SK-N-DZ (cell line): ENCODE measurements at regions not wholly inside any gene's neighbourhood (a gene's known extent, or its start where the extent isn't known, plus 50 kb on each side); places are given as distances from the start of the nearest gene placed in this dataset.
"Not testable (repeated sequence)": the region's sequence is repeated elsewhere in the genome, so short reads cannot be mapped to it uniquely, and the experiment has no call there.

Experiments
- DNase-seq: peaks from one replicate; pipeline ENCODE4 v3.0.0-alpha.2; 2015; ENCODE audit warnings: low spot score

GRCh38 chr20:55424476-55424875 lies 580.8 kb downstream of the CBLN4 start:
- no peak for DNase-seq

- DNase-seq = no peak
These were observed 587.5 kb downstream of the CBLN4 start for GRCh38 chr20:55417836-55418235.

GRCh38 chr20:55415567-55416142 lies 589.7 kb downstream of the CBLN4 start:
- peak; percentile 17 for DNase-seq

- not testable (repeated sequence) for DNase-seq
These were observed 592.8 kb downstream of the CBLN4 start for GRCh38 chr20:55412508-55412907.

- DNase-seq = no peak
These were observed 598.4 kb downstream of the CBLN4 start for GRCh38 chr20:55406891-55407290.

- no peak for DNase-seq
These were observed 610.7 kb downstream of the CBLN4 start for GRCh38 chr20:55394592-55394991.

- no peak for DNase-seq
These were observed 614.5 kb downstream of the CBLN4 start for GRCh38 chr20:55390791-55391190.

DNA sequence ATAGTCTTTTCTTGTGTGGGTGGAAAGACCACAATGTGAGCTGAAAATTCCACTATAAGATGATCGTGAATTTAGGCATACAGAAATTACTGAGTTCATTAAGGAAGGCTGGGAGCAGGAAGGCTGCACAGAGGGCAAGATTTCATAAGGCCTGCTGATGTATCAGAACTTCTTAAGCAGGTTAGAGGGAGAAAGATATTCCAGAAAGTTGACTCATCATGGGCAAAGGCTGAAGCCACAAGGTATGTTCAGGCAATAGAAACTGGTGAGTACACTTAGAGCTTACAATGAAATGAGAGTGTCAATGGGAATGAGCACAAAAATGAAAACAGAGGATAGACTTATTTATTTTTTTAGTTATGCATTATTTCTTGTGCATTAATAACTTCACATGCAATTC lies 618.6 kb downstream of the CBLN4 start:
- no peak for DNase-seq

DNA sequence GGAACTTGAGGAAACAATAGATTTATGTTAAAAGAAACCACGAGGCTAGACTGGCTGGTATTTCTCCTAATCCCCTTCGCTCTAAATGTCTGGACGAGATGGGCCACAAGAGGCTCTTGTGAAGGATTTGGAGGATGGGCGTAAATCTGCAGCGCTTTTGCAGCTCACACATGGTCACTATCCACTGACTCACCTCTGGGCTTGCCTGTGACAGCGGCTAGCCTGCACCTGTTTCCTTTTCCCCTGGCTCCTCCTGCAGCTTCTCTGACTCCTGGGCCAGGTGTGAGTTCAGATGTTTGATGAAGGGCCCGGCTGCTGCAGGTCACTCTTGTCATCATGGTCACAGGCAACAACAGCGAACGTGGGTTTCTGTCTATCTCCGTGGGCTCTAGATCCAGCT lies 629.4 kb downstream of the CBLN4 start:
- DNase-seq = no peak

DNA sequence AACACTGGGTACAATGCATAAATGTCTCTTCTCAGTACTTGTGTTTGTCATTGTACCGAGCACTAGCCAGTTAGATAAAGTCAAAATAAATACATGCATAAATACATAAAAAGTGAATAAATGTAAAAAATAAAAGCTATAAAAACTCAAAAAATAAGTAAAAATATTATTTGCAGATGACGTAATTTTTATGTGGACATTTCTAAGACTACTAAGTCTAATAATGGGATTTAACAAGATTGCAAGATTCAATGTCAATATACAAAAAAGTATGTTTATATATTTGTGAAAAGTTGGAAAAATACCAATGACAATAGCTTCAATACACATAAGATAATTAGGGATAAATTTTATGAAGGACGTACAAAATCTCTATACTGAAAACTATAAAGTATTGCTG lies 639.6 kb downstream of the CBLN4 start:
- no peak for DNase-seq

DNA sequence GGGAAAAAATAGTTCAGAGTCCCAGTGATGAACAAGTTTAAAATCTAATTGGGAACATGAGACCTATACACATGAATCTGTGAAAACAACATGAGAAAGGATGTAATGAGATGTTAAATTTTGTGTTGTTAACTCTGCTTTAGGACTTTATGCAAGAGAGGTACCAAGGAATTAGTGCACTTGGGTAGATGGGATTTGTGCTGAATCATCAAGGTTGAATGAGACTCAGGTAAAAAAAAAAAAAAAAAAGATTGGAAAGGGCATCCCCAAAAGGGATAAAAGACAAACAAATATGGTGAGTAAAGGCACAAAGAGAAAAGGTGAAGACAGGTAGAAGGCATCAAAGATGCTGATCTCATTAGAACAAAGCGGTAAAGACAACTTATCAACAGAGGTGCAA lies 644.4 kb downstream of the CBLN4 start:
- DNase-seq = no peak

GRCh38 chr20:55354720-55355119 lies 650.6 kb downstream of the CBLN4 start:
- no peak for DNase-seq

DNA sequence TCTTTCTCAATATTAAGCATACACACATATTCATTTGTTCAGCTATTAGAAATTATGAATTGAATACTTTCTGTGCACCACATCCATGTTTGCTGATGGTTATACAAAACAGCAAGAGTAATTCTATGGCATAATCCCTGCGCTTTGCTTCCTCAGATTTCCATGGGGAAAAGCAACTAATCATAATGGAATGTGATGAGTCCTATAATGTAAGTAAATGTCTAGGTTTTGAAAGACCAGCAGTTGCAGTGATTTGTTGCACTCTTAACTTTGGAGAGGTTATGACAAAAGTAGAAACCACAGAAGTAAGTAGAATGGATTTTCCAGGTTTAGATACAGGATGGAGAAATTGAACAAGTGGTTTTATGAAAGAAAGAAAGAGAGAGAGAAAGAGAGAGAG lies 652.1 kb downstream of the CBLN4 start:
- no peak for DNase-seq

DNA sequence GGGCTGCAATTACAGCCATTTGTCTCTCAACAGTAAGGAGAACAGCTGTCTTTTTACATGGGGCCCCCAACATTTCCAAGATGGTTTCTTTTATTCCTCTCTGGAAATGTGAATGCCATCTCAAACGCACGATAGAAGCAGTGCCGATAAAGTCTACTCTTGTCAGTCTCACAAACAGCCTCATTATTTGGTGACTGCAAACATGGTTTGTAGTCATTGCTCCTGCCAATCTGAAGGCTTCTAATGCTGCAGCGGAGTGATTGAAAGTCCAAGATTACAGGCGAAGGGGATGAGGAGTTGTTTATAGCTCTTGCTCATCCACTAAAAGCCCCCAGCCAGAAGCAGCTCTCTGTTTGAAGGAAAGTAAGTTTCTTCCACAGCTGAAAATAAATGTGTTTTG lies 657.1 kb downstream of the CBLN4 start:
- DNase-seq = no peak

GRCh38 chr20:55342822-55343221 lies 662.5 kb downstream of the CBLN4 start:
- DNase-seq = no peak

- DNase-seq = no peak
These were observed 671.5 kb downstream of the CBLN4 start for GRCh38 chr20:55333798-55334197.

DNA sequence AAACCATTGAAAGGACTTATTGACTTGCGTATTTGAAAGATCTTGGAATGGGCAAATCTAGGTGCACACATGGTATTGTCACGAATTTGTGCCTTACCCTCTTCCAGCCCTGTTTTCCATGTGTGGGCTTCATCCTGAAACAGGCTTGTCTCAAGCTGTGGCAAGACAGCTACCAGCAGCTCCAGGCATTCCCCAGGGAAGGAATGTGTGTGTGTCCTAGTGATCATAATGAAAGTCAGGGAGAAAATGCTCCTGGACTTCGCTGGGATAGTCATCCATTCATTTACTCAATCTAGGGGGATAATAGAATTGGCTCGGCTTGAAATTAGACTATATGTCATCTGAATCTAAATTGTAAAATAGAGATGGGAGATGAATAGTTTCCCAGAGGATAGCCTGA lies 676.2 kb downstream of the CBLN4 start:
- DNase-seq = no peak

DNA sequence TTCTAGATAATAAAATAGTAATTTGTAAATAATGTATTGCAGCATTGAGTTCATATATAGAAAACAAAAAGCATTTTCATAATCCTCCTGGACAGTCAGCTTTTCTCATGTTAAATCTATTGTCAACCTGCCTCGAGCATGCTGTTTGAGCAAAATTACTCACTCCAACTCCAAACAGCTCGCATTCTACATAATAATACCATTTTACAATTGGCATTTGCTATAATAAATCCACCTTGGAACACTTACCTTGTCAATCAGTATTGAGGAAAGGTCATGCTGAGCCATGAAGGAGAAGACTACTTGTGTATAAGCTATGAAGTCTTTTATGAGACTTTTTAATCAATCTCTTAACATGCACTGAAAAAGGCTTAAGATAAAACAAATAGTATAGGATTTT lies 682.6 kb downstream of the CBLN4 start:
- no peak for DNase-seq

GRCh38 chr20:55316753-55317152 lies 688.6 kb downstream of the CBLN4 start:
- DNase-seq = no peak

DNA sequence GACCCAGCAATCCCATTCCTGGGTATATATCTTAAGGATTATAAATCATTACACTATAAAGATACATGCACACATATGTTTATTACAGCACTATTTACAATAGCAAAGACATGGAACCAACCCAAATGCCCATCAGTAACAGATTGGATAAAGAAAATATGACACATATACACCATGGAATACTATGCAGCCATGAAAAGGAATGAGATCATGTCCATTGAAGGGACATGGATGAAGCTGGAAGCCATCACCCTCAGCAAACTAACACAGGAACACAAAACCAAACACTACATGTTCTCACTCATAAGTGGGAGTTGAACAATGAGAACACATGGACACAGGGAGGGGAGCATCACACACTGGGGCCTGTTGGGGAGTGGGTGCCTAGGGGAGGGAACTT lies 694.5 kb downstream of the CBLN4 start:
- DNase-seq = not testable (repeated sequence)

DNA sequence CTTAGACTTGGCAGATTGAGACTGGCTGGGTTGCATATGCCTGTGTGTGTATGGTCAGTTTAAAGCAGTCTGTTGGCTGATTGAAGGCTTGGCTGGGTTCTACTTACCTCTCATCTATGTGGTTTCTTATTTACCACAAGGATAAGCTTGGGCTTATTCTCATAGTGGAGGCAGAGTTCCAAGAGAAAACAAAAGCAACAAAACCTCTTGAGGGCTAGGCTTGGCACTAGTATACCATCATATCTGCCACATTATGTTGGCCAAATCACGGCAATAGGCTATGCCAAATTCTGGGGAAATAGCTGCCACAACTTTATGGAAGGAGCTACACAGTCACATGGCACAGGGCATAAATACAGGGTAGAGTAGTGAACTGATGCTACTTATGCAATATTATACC lies 714.1 kb downstream of the CBLN4 start:
- no peak for DNase-seq

GRCh38 chr20:55283889-55284288 lies 721.4 kb downstream of the CBLN4 start:
- DNase-seq = no peak

DNA sequence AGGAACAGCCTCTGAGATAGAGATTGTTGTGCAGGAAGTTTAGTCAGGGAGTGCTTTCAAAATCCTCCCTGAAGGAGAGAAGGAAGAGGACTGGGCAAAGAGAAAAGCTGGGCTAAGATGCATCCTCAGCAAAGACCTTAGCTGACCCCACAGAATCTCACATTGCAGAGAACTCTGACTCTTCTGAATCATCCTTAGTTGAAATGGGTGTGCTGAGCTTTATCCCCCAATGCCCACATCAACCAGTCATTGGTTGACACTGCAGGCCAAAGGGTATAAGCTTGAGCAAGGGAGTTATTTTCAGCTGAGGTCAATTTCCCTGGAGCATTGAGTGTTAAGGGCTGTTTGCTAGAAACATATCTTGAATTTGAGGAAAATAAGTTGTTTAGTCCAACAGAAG lies 732.2 kb downstream of the CBLN4 start:
- no peak for DNase-seq

DNA sequence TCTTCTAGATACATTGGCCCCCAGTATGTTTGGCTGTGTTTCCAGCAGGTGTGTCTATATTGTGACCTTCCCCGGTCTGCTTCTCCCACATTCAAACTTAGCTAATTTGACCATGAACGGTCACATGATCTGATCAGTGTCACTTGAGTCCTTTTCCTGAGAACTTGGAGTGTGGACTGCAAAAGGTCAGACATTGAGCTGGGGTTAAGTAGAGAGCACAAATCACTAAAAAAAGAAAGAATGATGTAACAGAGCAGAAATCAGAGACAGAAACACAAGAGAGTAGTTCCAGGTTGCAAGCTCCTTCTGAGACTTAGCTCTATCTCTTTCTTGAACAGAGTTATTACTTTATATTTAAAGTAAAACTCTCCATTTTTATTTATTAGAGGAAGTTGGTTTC lies 733.9 kb downstream of the CBLN4 start:
- DNase-seq = no peak
